ENCODE measurements at regions not wholly inside any gene's neighbourhood (a gene's known extent, or its start where the extent isn't known, plus 50 kb on each side); places are given as distances from the start of the nearest gene placed in this dataset.

- Mint-ChIP-seq H3K36me3 (ENCODE audit: low read depth) (peaks cover 4% of the 10 kb centered on the region), H3K27me3 (ENCODE audit: low read depth) (no peaks in the 10 kb centered on the region), H3K27ac (no peak overlapping the region), H3K4me1 (ENCODE audit: low read depth) (peaks cover 19% of the 10 kb centered on the region), H3K4me3 (no peak overlapping the region), H3K9me3 (peaks cover 3% of the 10 kb centered on the region)
- CTCF ChIA-PET = no interaction called here
- no peak for DNase-seq
- intact Hi-C loops (cut with micrococcal nuclease) = no loop called here
Measured at GRCh38 chr12:107494331-107494730, 191.3 kb upstream of the PWP1 start.

- Mint-ChIP-seq H3K27ac (no peak overlapping the region), H3K9me3 (peaks cover 3% of the 10 kb centered on the region), H3K27me3 (ENCODE audit: low read depth) (no peaks in the 10 kb centered on the region), H3K4me3 (no peak overlapping the region), H3K36me3 (ENCODE audit: low read depth) (peaks cover 4% of the 10 kb centered on the region), H3K4me1 (ENCODE audit: low read depth) (peaks cover 19% of the 10 kb centered on the region)
- CTCF ChIA-PET = interaction anchor here (0.6 kb wide), 1 partner anchor 435 kb away, joined by 6 read pairs; no protein-coding TSS in a partner anchor
- no peak for DNase-seq
- intact Hi-C loops (cut with micrococcal nuclease) = no loop called here
Measured at GRCh38 chr12:107495604-107496003, 190.0 kb upstream of the PWP1 start.

- Mint-ChIP-seq H3K4me3 (no peak overlapping the region), H3K9me3 (peaks cover 3% of the 10 kb centered on the region), H3K27me3 (ENCODE audit: low read depth) (no peaks in the 10 kb centered on the region), H3K4me1 (ENCODE audit: low read depth) (peaks cover 8% of the 10 kb centered on the region), H3K27ac (no peak overlapping the region), H3K36me3 (ENCODE audit: low read depth) (peaks cover 8% of the 10 kb centered on the region)
- intact Hi-C loops (cut with micrococcal nuclease) = no loop called here
- CTCF ChIA-PET = no interaction called here
- DNase-seq = no peak
Measured at GRCh38 chr12:107497231-107497630, 188.4 kb upstream of the PWP1 start.

- Mint-ChIP-seq H3K4me1 (ENCODE audit: low read depth) (no peaks in the 10 kb centered on the region), H3K27me3 (ENCODE audit: low read depth) (no peaks in the 10 kb centered on the region), H3K27ac (no peak overlapping the region), H3K36me3 (ENCODE audit: low read depth) (peaks cover 8% of the 10 kb centered on the region), H3K9me3 (peaks cover 3% of the 10 kb centered on the region), H3K4me3 (no peak overlapping the region)
- CTCF ChIA-PET = no interaction called here
- DNase-seq = no peak
- intact Hi-C loops (cut with micrococcal nuclease) = no loop called here
Measured at GRCh38 chr12:107500307-107500706, 185.3 kb upstream of the PWP1 start.

GRCh38 chr12:107501681-107502080 is 183.9 kb upstream of the PWP1 start:
- H3K4me1 Mint-ChIP-seq (ENCODE audit: low read depth) = no peaks in the 10 kb centered on the region
- DNase-seq = no peak
- CTCF ChIA-PET = no interaction called here
- H3K27me3 Mint-ChIP-seq (ENCODE audit: low read depth) = no peaks in the 10 kb centered on the region
- H3K27ac Mint-ChIP-seq = no peak overlapping the region
- intact Hi-C loops (cut with micrococcal nuclease) = no loop called here
- peaks cover 5% of the 10 kb centered on the region for H3K9me3 Mint-ChIP-seq
- no peak overlapping the region for H3K4me3 Mint-ChIP-seq
- H3K36me3 Mint-ChIP-seq (ENCODE audit: low read depth) = peaks cover 8% of the 10 kb centered on the region

GRCh38 chr12:107503129-107503855 is 182.3 kb upstream of the PWP1 start:
- H3K27ac Mint-ChIP-seq = no peak overlapping the region
- H3K9me3 Mint-ChIP-seq = peaks cover 2% of the 10 kb centered on the region
- intact Hi-C loops (cut with micrococcal nuclease) = no loop called here
- CTCF ChIA-PET = no interaction called here
- peaks cover 4% of the 10 kb centered on the region for H3K4me1 Mint-ChIP-seq (ENCODE audit: low read depth)
- peaks cover 3% of the 10 kb centered on the region for H3K36me3 Mint-ChIP-seq (ENCODE audit: low read depth)
- no peak overlapping the region for H3K4me3 Mint-ChIP-seq
- no peak for DNase-seq
- H3K27me3 Mint-ChIP-seq (ENCODE audit: low read depth) = no peaks in the 10 kb centered on the region

GRCh38 chr12:107503887-107504885 is 181.4 kb upstream of the PWP1 start:
- intact Hi-C loops (cut with micrococcal nuclease) = no loop called here
- no peaks in the 10 kb centered on the region for H3K27me3 Mint-ChIP-seq (ENCODE audit: low read depth)
- DNase-seq = no peak
- H3K27ac Mint-ChIP-seq = no peak overlapping the region
- CTCF ChIA-PET = no interaction called here
- peaks cover 2% of the 10 kb centered on the region for H3K9me3 Mint-ChIP-seq
- H3K36me3 Mint-ChIP-seq (ENCODE audit: low read depth) = peaks cover 3% of the 10 kb centered on the region
- peaks cover 4% of the 10 kb centered on the region for H3K4me1 Mint-ChIP-seq (ENCODE audit: low read depth)
- no peak overlapping the region for H3K4me3 Mint-ChIP-seq

- Mint-ChIP-seq H3K4me1 (ENCODE audit: low read depth) (peaks cover 4% of the 10 kb centered on the region), H3K27me3 (ENCODE audit: low read depth) (no peaks in the 10 kb centered on the region), H3K27ac (no peak overlapping the region), H3K4me3 (no peak overlapping the region), H3K9me3 (peaks cover 2% of the 10 kb centered on the region), H3K36me3 (ENCODE audit: low read depth) (no peaks in the 10 kb centered on the region)
- no peak for DNase-seq
- CTCF ChIA-PET = no interaction called here
- intact Hi-C loops (cut with micrococcal nuclease) = no loop called here
Measured at GRCh38 chr12:107509421-107509820, 176.2 kb upstream of the PWP1 start.

GRCh38 chr12:107510211-107510610 is 175.4 kb upstream of the PWP1 start:
- CTCF ChIA-PET = interaction anchor here (0.7 kb wide), 1 partner anchor 23 kb away, joined by 3 read pairs; no protein-coding TSS in a partner anchor
- no peak for DNase-seq
- H3K27me3 Mint-ChIP-seq (ENCODE audit: low read depth) = no peaks in the 10 kb centered on the region
- no peak overlapping the region for H3K4me3 Mint-ChIP-seq
- no peak overlapping the region for H3K27ac Mint-ChIP-seq
- intact Hi-C loops (cut with micrococcal nuclease) = no loop called here
- peaks cover 9% of the 10 kb centered on the region for H3K4me1 Mint-ChIP-seq (ENCODE audit: low read depth)
- peaks cover 2% of the 10 kb centered on the region for H3K9me3 Mint-ChIP-seq
- no peaks in the 10 kb centered on the region for H3K36me3 Mint-ChIP-seq (ENCODE audit: low read depth)

- Mint-ChIP-seq H3K27me3 (ENCODE audit: low read depth) (no peaks in the 10 kb centered on the region), H3K4me3 (no peak overlapping the region), H3K9me3 (no peaks in the 10 kb centered on the region), H3K36me3 (ENCODE audit: low read depth) (peaks cover 1% of the 10 kb centered on the region), H3K4me1 (ENCODE audit: low read depth) (peaks cover 16% of the 10 kb centered on the region), H3K27ac (no peak overlapping the region)
- intact Hi-C loops (cut with micrococcal nuclease) = no loop called here
- CTCF ChIA-PET = no interaction called here
- no peak for DNase-seq
Measured at GRCh38 chr12:107511292-107511691, 174.3 kb upstream of the PWP1 start.

- Mint-ChIP-seq H3K27ac (no peak overlapping the region), H3K4me1 (ENCODE audit: low read depth) (peaks cover 16% of the 10 kb centered on the region), H3K9me3 (no peaks in the 10 kb centered on the region), H3K4me3 (no peak overlapping the region), H3K27me3 (ENCODE audit: low read depth) (no peaks in the 10 kb centered on the region), H3K36me3 (ENCODE audit: low read depth) (peaks cover 1% of the 10 kb centered on the region)
- DNase-seq = no peak
- intact Hi-C loops (cut with micrococcal nuclease) = no loop called here
- CTCF ChIA-PET = no interaction called here
Measured at GRCh38 chr12:107512391-107512790, 173.2 kb upstream of the PWP1 start.

GRCh38 chr12:107513184-107513583 is 172.4 kb upstream of the PWP1 start:
- intact Hi-C loops (cut with micrococcal nuclease) = no loop called here
- Mint-ChIP-seq H3K36me3 (ENCODE audit: low read depth) (peaks cover 1% of the 10 kb centered on the region), H3K27me3 (ENCODE audit: low read depth) (no peaks in the 10 kb centered on the region), H3K4me1 (ENCODE audit: low read depth) (peaks cover 12% of the 10 kb centered on the region), H3K27ac (no peak overlapping the region), H3K4me3 (no peak overlapping the region), H3K9me3 (no peaks in the 10 kb centered on the region)
- no peak for DNase-seq
- CTCF ChIA-PET = no interaction called here

Measured in activated naive CD4-positive, alpha-beta T cell treated with anti-CD3 and anti-CD28 coated beads for 36 hours (primary cell).